AG04450 (cell line): ENCODE measurements at regions not wholly inside any gene's neighbourhood (a gene's known extent, or its start where the extent isn't known, plus 50 kb on each side); places are given as distances from the start of the nearest gene placed in this dataset.

Experiments
- CTCF ChIA-PET: fragments of 300-600, 350-600 bp; formaldehyde crosslinking; extraction: SDS; loops from one replicate; lab custom pipeline; 2022; ENCODE audit warnings: antibody characterized with exemption, inconsistent platforms; lab: Charles Lee
- POLR2A ChIA-PET: fragments of 350-600 bp; formaldehyde crosslinking; extraction: SDS; loops from one replicate; lab custom pipeline; 2021; ENCODE audit warnings: antibody characterized with exemption, inconsistent platforms; lab: Yijun Ruan, JAX
- DNase-seq: peaks from one replicate; pipeline ENCODE4 v3.0.0-alpha.2; 2011; ENCODE audit warnings: low read depth, low spot score
- H3K27ac ChIP-seq: one replicate; pipeline ENCODE4 v1.5.1; 2012; ENCODE audit warnings: low read depth, low read length, control low read depth
- H3K27me3 ChIP-seq: one replicate; pipeline ENCODE4 v1.6.0; 2012; ENCODE audit warnings: low read length; ENCODE audit not compliant: control insufficient read depth, insufficient read depth
- H3K4me3 ChIP-seq: 2 replicates; pipeline ENCODE4 v1.5.1; 2011; ENCODE audit warnings: mild to moderate bottlenecking, low read depth, low read length, control low read depth
- H3K9me3 ChIP-seq: 2 replicates; pipeline ENCODE4 v1.5.1; 2012; ENCODE audit warnings: low read length; ENCODE audit not compliant: control insufficient read depth, insufficient read depth
- CTCF ChIP-seq: IDR thresholded peaks from 2 replicates; pipeline ENCODE4 v1.5.1; 2011; ENCODE audit warnings: low read depth, low read length, control low read depth, inconsistent platforms

GRCh38 chr1:217946511-217946910 lies 315.4 kb downstream of the SPATA17 start:
- POLR2A ChIA-PET: no interaction called here

GRCh38 chr1:217948741-217949140 lies 317.6 kb downstream of the SPATA17 start:
- Histone ChIP-seq H3K4me3 (no peak overlapping the region), H3K9me3 (no peaks in the 10 kb centered on the region), H3K27me3 (no peaks in the 10 kb centered on the region), H3K27ac (no peak overlapping the region)
- no peak for DNase-seq
- no peak for TF ChIP-seq CTCF
- ChIA-PET CTCF (no interaction called here), POLR2A (no interaction called here)

More at GRCh38 chr1:217946511-217946910, 315.4 kb downstream of the SPATA17 start:
- no peak overlapping the region for H3K4me3 ChIP-seq
- H3K27me3 ChIP-seq: no peaks in the 10 kb centered on the region
- no peak for TF ChIP-seq CTCF
- no peak overlapping the region for H3K27ac ChIP-seq
- DNase-seq: no peak
- no peaks in the 10 kb centered on the region for H3K9me3 ChIP-seq
- CTCF ChIA-PET: no interaction called here

GRCh38 chr1:217953330-217953729 lies 322.2 kb downstream of the SPATA17 start:
- TF ChIP-seq CTCF: no peak
- H3K27me3 ChIP-seq: no peaks in the 10 kb centered on the region
- ChIA-PET CTCF (no interaction called here), POLR2A (no interaction called here)
- no peak overlapping the region for H3K27ac ChIP-seq
- no peaks in the 10 kb centered on the region for H3K9me3 ChIP-seq
- H3K4me3 ChIP-seq: no peak overlapping the region
- no peak for DNase-seq

- DNase-seq: no peak
- Histone ChIP-seq H3K27ac (no peak overlapping the region), H3K4me3 (no peak overlapping the region), H3K9me3 (no peaks in the 10 kb centered on the region), H3K27me3 (no peaks in the 10 kb centered on the region)
- ChIA-PET CTCF (no interaction called here), POLR2A (no interaction called here)
- TF ChIP-seq CTCF: no peak
These were observed 322.8 kb downstream of the SPATA17 start for GRCh38 chr1:217953922-217954321.

- no peak for DNase-seq
- TF ChIP-seq CTCF: no peak
- Histone ChIP-seq H3K27me3 (no peaks in the 10 kb centered on the region), H3K27ac (no peak overlapping the region), H3K9me3 (no peaks in the 10 kb centered on the region), H3K4me3 (no peak overlapping the region)
- ChIA-PET POLR2A (no interaction called here), CTCF (no interaction called here)
These were observed 324.6 kb downstream of the SPATA17 start for GRCh38 chr1:217955723-217956122.
